GM23338 (cell line): ENCODE measurements at regions not wholly inside any gene's neighbourhood (a gene's known extent, or its start where the extent isn't known, plus 50 kb on each side); places are given as distances from the start of the nearest gene placed in this dataset.

Source experiments
- ATAC-seq: fragments of 200-7000 bp; cut with Tn5 transposase; 3 replicates; pipeline ENCODE4 v1.9.1; 2020
- DNase-seq: peaks from one replicate; pipeline ENCODE4 v3.0.0-alpha.2; 2015; ENCODE audit warnings: low spot score
- H2AFZ ChIP-seq: fragments of 200-600 bp; sonication (generic); 2 replicates; pipeline ENCODE4 v1.8.0; 2016; ENCODE audit warnings: antibody characterized with exemption, mild to moderate bottlenecking, moderate library complexity
- H3F3A ChIP-seq: fragments of 200-600 bp; sonication (generic); replicated peaks from 2 replicates; pipeline ENCODE4 v1.8.0; 2017; ENCODE audit warnings: antibody characterized with exemption, mixed run types, low read depth
- H3K27ac ChIP-seq: fragments of 200-600 bp; sonication (generic); 2 replicates; pipeline ENCODE4 v1.6.1; 2016; ENCODE audit warnings: low read depth
- H3K27me3 ChIP-seq: fragments of 200-600 bp; sonication (generic); 2 replicates; pipeline ENCODE4 v1.8.0; 2016; ENCODE audit warnings: mild to moderate bottlenecking, mixed run types, moderate library complexity; ENCODE audit not compliant: insufficient read depth
- H3K36me3 ChIP-seq: fragments of 200-600 bp; sonication (generic); 2 replicates; pipeline ENCODE4 v1.8.0; 2016; ENCODE audit warnings: mild to moderate bottlenecking; ENCODE audit not compliant: insufficient read depth
- H3K4me1 ChIP-seq: fragments of 200-600 bp; sonication (generic); 2 replicates; pipeline ENCODE4 v1.8.0; 2016; ENCODE audit warnings: mild to moderate bottlenecking, moderate library complexity; ENCODE audit not compliant: insufficient read depth
- H3K4me2 ChIP-seq: fragments of 200-600 bp; sonication (generic); 2 replicates; pipeline ENCODE4 v1.7.1; 2017; ENCODE audit warnings: mixed run types
- H3K4me3 ChIP-seq: fragments of 200-600 bp; sonication (generic); 2 replicates; pipeline ENCODE4 v1.6.1; 2016; ENCODE audit warnings: mixed run types
- H3K79me2 ChIP-seq: fragments of 200-600 bp; sonication (generic); replicated peaks from 2 replicates; pipeline ENCODE4 v1.8.0; 2017; ENCODE audit warnings: mild to moderate bottlenecking; ENCODE audit not compliant: insufficient read depth
- H3K9me2 ChIP-seq: fragments of 200-600 bp; sonication (generic); 2 replicates; pipeline ENCODE4 v1.8.0; 2017; ENCODE audit not compliant: insufficient read depth
- H4K20me1 ChIP-seq: fragments of 200-600 bp; sonication (generic); replicated peaks from 2 replicates; pipeline ENCODE4 v1.8.0; 2017; ENCODE audit warnings: mild to moderate bottlenecking; ENCODE audit not compliant: insufficient read depth
- H3K27ac Mint-ChIP-seq: 2 replicates; pipeline ENCODE4 v1.8.0; 2020; ENCODE audit warnings: inconsistent platforms, mild to moderate bottlenecking, moderate library complexity, mixed read lengths
- H3K27me3 Mint-ChIP-seq: 3 replicates; pipeline ENCODE4 v1.8.0; 2022; ENCODE audit warnings: low read depth, mild to moderate bottlenecking, moderate library complexity, mixed read lengths, inconsistent platforms; ENCODE audit not compliant: insufficient read depth, poor library complexity
- H3K36me3 Mint-ChIP-seq: 3 replicates; pipeline ENCODE4 v1.8.0; 2021; ENCODE audit warnings: low read depth, mild to moderate bottlenecking, inconsistent platforms, moderate library complexity, mixed read lengths
- H3K4me1 Mint-ChIP-seq: 3 replicates; pipeline ENCODE4 v1.8.0; 2020; ENCODE audit warnings: mild to moderate bottlenecking, inconsistent platforms, mixed read lengths
- H3K4me3 Mint-ChIP-seq: 3 replicates; pipeline ENCODE4 v1.8.0; 2021; ENCODE audit warnings: moderate library complexity, mild to moderate bottlenecking, inconsistent platforms, mixed read lengths
- H3K9me3 Mint-ChIP-seq: 3 replicates; pipeline ENCODE4 v1.8.0; 2020; ENCODE audit warnings: moderate library complexity, mild to moderate bottlenecking, inconsistent platforms, mixed read lengths
- CREB1 ChIP-seq: fragments of 250-450 bp; sonication (Bioruptor Pico); IDR thresholded peaks from 2 replicates; pipeline ENCODE4 v1.5.0; 2020; ENCODE audit warnings: low read depth, mild to moderate bottlenecking, moderate library complexity
- EZH2 ChIP-seq: fragments of 200-600 bp; sonication (generic); IDR thresholded peaks from one replicate; pipeline ENCODE4 v1.8.0; 2017; ENCODE audit warnings: antibody characterized with exemption, mild to moderate bottlenecking, low read depth; ENCODE audit not compliant: unreplicated experiment
- EZH2phosphoT487 ChIP-seq: fragments of 200-600 bp; sonication (generic); IDR thresholded peaks from one replicate; pipeline ENCODE4 v1.8.1; 2018; ENCODE audit warnings: antibody characterized with exemption; ENCODE audit not compliant: unreplicated experiment
- JUNB ChIP-seq: IDR thresholded peaks from one replicate; pipeline ENCODE4 v1.6.1; 2016; ENCODE audit warnings: antibody characterized with exemption; ENCODE audit not compliant: unreplicated experiment
- NANOG ChIP-seq: IDR thresholded peaks from 2 replicates; pipeline ENCODE4 v1.6.1; 2016; ENCODE audit warnings: antibody characterized with exemption, borderline replicate concordance
- POLR2AphosphoS5 ChIP-seq: IDR thresholded peaks from 2 replicates; pipeline ENCODE4 v1.6.1; 2016; ENCODE audit warnings: antibody characterized with exemption, low read depth
- REST ChIP-seq: IDR thresholded peaks from one replicate; pipeline ENCODE4 v1.6.1; 2018; ENCODE audit warnings: antibody characterized with exemption; ENCODE audit not compliant: unreplicated experiment
- STAT1 ChIP-seq: IDR thresholded peaks from one replicate; pipeline ENCODE4 v1.6.1; 2016; ENCODE audit warnings: antibody characterized with exemption; ENCODE audit not compliant: unreplicated experiment
- ZNF114 ChIP-seq: fragments of 250-450 bp; sonication (Bioruptor Pico); IDR thresholded peaks from 2 replicates; pipeline ENCODE4 v1.5.0; 2020; ENCODE audit warnings: mild to moderate bottlenecking, moderate library complexity
- ZNF331 ChIP-seq: fragments of 250-450 bp; sonication (Bioruptor Pico); IDR thresholded peaks from 2 replicates; pipeline ENCODE4 v1.5.0; 2020; ENCODE audit warnings: low read depth, mild to moderate bottlenecking, moderate library complexity
- TF ChIP-seq, protein P1 (sequence below), 2 experiments: fragments of 200-600 bp in 1 of 2; sonication (generic) in 1 of 2; conservative IDR thresholded peaks; 2 replicates each; pipeline versions ENCODE4 v1.5.1 to v1.6.1; 2016 to 2017; ENCODE audit warnings: antibody characterized with exemption in 2 of 2, low read depth in 2 of 2, mild to moderate bottlenecking in 2 of 2, moderate library complexity in 1 of 2
- TF ChIP-seq, protein P2 (sequence below): fragments of 250-450 bp; sonication (Bioruptor Pico); IDR thresholded peaks from 2 replicates; pipeline ENCODE4 v1.5.0; 2020; ENCODE audit warnings: mild to moderate bottlenecking, moderate library complexity
- TF ChIP-seq, protein P3 (sequence below): IDR thresholded peaks from 2 replicates; pipeline ENCODE4 v1.6.1; 2016; ENCODE audit warnings: antibody characterized with exemption

- no peak for ATAC-seq
- H3K27me3 Mint-ChIP-seq, result no peaks in the 10 kb centered on the region
- no peaks in the 10 kb centered on the region for H3K9me3 Mint-ChIP-seq
These were observed 226.1 kb downstream of the BCAS1 start for GRCh38 chr20:53844259-53844658.

More at GRCh38 chr20:53844259-53844658, 226.1 kb downstream of the BCAS1 start:
- Histone ChIP-seq H3K4me3 (no peak overlapping the region), H3K4me1 (0 out of 2 replicates have a peak, but pooled peaks cover 10% of the 10 kb centered on the region), H3K79me2 (no peaks in the 10 kb centered on the region), H3K27me3 (no peaks in the 10 kb centered on the region), H3K36me3 (no peaks in the 10 kb centered on the region), H3K4me2 (no peak overlapping the region), H3F3A (no peaks in the 10 kb centered on the region), H2AFZ (no peak overlapping the region), H4K20me1 (no peaks in the 10 kb centered on the region), H3K27ac (no peak overlapping the region), H3K9me2 (no peaks in the 10 kb centered on the region)
- Mint-ChIP-seq H3K27ac (no peak overlapping the region), H3K4me1 (peaks cover 3% of the 10 kb centered on the region; the same call in 1 of the 3 replicates), H3K4me3 (no peak overlapping the region), H3K36me3 (peaks cover 2% of the 10 kb centered on the region; the same call in 2 of the 3 replicates)
- TF ChIP-seq EZH2, result no peak
- TF ChIP-seq, protein P1, sequence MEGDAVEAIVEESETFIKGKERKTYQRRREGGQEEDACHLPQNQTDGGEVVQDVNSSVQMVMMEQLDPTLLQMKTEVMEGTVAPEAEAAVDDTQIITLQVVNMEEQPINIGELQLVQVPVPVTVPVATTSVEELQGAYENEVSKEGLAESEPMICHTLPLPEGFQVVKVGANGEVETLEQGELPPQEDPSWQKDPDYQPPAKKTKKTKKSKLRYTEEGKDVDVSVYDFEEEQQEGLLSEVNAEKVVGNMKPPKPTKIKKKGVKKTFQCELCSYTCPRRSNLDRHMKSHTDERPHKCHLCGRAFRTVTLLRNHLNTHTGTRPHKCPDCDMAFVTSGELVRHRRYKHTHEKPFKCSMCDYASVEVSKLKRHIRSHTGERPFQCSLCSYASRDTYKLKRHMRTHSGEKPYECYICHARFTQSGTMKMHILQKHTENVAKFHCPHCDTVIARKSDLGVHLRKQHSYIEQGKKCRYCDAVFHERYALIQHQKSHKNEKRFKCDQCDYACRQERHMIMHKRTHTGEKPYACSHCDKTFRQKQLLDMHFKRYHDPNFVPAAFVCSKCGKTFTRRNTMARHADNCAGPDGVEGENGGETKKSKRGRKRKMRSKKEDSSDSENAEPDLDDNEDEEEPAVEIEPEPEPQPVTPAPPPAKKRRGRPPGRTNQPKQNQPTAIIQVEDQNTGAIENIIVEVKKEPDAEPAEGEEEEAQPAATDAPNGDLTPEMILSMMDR (conservative IDR thresholded peaks at IDR 0.05; ENCODE audit: low read depth in 2 of 2), result no peak
- TF ChIP-seq, protein P2, sequence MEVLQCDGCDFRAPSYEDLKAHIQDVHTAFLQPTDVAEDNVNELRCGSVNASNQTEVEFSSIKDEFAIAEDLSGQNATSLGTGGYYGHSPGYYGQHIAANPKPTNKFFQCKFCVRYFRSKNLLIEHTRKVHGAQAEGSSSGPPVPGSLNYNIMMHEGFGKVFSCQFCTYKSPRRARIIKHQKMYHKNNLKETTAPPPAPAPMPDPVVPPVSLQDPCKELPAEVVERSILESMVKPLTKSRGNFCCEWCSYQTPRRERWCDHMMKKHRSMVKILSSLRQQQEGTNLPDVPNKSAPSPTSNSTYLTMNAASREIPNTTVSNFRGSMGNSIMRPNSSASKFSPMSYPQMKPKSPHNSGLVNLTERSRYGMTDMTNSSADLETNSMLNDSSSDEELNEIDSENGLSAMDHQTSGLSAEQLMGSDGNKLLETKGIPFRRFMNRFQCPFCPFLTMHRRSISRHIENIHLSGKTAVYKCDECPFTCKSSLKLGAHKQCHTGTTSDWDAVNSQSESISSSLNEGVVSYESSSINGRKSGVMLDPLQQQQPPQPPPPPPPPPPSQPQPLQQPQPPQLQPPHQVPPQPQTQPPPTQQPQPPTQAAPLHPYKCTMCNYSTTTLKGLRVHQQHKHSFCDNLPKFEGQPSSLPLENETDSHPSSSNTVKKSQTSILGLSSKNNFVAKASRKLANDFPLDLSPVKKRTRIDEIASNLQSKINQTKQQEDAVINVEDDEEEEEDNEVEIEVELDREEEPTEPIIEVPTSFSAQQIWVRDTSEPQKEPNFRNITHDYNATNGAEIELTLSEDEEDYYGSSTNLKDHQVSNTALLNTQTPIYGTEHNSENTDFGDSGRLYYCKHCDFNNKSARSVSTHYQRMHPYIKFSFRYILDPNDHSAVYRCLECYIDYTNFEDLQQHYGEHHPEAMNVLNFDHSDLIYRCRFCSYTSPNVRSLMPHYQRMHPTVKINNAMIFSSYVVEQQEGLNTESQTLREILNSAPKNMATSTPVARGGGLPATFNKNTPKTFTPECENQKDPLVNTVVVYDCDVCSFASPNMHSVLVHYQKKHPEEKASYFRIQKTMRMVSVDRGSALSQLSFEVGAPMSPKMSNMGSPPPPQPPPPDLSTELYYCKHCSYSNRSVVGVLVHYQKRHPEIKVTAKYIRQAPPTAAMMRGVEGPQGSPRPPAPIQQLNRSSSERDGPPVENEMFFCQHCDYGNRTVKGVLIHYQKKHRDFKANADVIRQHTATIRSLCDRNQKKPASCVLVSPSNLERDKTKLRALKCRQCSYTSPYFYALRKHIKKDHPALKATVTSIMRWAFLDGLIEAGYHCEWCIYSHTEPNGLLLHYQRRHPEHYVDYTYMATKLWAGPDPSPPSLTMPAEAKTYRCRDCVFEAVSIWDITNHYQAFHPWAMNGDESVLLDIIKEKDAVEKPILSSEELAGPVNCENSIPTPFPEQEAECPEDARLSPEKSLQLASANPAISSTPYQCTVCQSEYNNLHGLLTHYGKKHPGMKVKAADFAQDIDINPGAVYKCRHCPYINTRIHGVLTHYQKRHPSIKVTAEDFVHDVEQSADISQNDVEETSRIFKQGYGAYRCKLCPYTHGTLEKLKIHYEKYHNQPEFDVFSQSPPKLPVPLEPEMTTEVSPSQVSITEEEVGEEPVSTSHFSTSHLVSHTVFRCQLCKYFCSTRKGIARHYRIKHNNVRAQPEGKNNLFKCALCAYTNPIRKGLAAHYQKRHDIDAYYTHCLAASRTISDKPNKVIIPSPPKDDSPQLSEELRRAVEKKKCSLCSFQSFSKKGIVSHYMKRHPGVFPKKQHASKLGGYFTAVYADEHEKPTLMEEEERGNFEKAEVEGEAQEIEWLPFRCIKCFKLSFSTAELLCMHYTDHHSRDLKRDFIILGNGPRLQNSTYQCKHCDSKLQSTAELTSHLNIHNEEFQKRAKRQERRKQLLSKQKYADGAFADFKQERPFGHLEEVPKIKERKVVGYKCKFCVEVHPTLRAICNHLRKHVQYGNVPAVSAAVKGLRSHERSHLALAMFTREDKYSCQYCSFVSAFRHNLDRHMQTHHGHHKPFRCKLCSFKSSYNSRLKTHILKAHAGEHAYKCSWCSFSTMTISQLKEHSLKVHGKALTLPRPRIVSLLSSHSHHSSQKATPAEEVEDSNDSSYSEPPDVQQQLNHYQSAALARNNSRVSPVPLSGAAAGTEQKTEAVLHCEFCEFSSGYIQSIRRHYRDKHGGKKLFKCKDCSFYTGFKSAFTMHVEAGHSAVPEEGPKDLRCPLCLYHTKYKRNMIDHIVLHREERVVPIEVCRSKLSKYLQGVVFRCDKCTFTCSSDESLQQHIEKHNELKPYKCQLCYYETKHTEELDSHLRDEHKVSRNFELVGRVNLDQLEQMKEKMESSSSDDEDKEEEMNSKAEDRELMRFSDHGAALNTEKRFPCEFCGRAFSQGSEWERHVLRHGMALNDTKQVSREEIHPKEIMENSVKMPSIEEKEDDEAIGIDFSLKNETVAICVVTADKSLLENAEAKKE (CRISPR knock-in tag), result no peak
- TF ChIP-seq ZNF331 (CRISPR knock-in tag), result no peak
- TF ChIP-seq ZNF114 (CRISPR knock-in tag), result no peak
- no peak for TF ChIP-seq STAT1
- TF ChIP-seq JUNB, result no peak
- TF ChIP-seq REST, result no peak
- TF ChIP-seq EZH2phosphoT487, result no peak
- TF ChIP-seq, protein P3, sequence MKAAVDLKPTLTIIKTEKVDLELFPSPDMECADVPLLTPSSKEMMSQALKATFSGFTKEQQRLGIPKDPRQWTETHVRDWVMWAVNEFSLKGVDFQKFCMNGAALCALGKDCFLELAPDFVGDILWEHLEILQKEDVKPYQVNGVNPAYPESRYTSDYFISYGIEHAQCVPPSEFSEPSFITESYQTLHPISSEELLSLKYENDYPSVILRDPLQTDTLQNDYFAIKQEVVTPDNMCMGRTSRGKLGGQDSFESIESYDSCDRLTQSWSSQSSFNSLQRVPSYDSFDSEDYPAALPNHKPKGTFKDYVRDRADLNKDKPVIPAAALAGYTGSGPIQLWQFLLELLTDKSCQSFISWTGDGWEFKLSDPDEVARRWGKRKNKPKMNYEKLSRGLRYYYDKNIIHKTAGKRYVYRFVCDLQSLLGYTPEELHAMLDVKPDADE, result no peak
- no peak for TF ChIP-seq CREB1
- TF ChIP-seq NANOG, result no peak
- TF ChIP-seq POLR2AphosphoS5, result no peak
- DNase-seq, result no peak
